ENCODE measurements at regions not wholly inside any gene's neighbourhood (a gene's known extent, or its start where the extent isn't known, plus 50 kb on each side); places are given as distances from the start of the nearest gene placed in this dataset.

- no peak for DNase-seq (ENCODE audit: low spot score)
- no peaks in the 10 kb centered on the region for H3K9me3 Mint-ChIP-seq
These were observed 119.0 kb upstream of the MEF2A start for GRCh38 chr15:99446565-99447496.

DNA sequence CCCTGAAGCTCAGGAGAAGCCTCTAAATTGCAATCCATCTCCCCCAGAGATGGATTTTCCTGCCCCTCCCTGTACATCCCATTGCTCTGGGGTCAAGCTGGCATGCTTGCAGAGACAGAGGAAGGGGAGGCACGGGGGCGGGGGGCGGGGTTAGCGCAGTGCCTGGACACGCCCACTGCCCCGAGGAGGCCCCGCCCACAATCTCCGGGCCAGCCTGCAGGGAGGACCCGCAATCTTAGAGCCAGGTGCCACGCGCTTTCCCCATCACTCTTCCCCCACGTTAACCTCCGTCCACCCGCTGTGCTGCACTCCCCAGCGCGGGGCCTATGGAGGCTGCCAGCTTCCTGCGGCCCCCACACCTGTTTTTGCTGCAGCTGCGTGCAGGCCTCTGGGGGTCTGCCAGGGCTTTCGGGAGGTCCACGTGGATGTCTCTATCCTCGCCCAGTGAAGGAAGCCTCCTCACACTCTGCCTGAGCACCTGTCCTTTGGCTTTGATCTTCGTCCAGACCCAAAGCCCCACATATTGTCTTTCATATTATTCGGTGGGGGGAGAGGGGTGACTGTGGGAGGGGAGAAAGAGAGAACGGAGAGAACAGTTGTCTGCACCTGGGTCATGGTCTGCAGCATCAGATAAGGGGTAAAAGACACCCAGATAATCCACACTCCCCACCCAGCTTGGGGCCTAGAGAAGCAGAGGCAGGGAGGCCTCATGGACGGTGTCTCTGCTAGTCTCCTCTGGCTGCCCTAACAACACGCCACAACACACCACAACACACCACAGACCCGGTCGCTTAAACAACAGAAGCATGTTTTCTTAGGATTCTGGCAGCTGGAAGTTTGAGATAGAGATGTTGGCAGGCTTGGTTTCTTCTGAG lies 118.0 kb upstream of the MEF2A start:
- no peak for TF ChIP-seq SMAD4 (CRISPR knock-in tag; IDR thresholded peaks at IDR 0.05)
- TF ChIP-seq, protein P1, sequence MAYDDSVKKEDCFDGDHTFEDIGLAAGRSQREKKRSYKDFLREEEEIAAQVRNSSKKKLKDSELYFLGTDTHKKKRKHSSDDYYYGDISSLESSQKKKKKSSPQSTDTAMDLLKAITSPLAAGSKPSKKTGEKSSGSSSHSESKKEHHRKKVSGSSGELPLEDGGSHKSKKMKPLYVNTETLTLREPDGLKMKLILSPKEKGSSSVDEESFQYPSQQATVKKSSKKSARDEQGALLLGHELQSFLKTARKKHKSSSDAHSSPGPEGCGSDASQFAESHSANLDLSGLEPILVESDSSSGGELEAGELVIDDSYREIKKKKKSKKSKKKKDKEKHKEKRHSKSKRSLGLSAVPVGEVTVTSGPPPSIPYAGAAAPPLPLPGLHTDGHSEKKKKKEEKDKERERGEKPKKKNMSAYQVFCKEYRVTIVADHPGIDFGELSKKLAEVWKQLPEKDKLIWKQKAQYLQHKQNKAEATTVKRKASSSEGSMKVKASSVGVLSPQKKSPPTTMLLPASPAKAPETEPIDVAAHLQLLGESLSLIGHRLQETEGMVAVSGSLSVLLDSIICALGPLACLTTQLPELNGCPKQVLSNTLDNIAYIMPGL (CRISPR knock-in tag; IDR thresholded peaks at IDR 0.05): no peak
- no peak for TF ChIP-seq MLX (CRISPR knock-in tag; IDR thresholded peaks at IDR 0.05)
- TF ChIP-seq HMGA2 (CRISPR knock-in tag; IDR thresholded peaks at IDR 0.05): no peak
- TF ChIP-seq, protein P2, sequence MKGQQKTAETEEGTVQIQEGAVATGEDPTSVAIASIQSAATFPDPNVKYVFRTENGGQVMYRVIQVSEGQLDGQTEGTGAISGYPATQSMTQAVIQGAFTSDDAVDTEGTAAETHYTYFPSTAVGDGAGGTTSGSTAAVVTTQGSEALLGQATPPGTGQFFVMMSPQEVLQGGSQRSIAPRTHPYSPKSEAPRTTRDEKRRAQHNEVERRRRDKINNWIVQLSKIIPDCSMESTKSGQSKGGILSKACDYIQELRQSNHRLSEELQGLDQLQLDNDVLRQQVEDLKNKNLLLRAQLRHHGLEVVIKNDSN (CRISPR knock-in tag; IDR thresholded peaks at IDR 0.05): no peak
- TF ChIP-seq IRF2 (CRISPR knock-in tag; IDR thresholded peaks at IDR 0.05; ENCODE audit: borderline replicate concordance, low read depth): no peak
- TF ChIP-seq ELF4 (CRISPR knock-in tag; IDR thresholded peaks at IDR 0.05; ENCODE audit: low read depth): no peak
- no peak for TF ChIP-seq PREB (CRISPR knock-in tag; IDR thresholded peaks at IDR 0.05; ENCODE audit: borderline replicate concordance)
- no peak for TF ChIP-seq ZNF671 (CRISPR knock-in tag; IDR thresholded peaks at IDR 0.05)
- no peak for TF ChIP-seq NR2C2 (CRISPR knock-in tag; IDR thresholded peaks at IDR 0.05)
- TF ChIP-seq SMAD3 (CRISPR knock-in tag; IDR thresholded peaks at IDR 0.05; ENCODE audit: borderline replicate concordance): no peak
- TF ChIP-seq, protein P3, sequence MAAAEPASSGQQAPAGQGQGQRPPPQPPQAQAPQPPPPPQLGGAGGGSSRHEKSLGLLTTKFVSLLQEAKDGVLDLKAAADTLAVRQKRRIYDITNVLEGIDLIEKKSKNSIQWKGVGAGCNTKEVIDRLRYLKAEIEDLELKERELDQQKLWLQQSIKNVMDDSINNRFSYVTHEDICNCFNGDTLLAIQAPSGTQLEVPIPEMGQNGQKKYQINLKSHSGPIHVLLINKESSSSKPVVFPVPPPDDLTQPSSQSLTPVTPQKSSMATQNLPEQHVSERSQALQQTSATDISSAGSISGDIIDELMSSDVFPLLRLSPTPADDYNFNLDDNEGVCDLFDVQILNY (CRISPR knock-in tag; IDR thresholded peaks at IDR 0.05): no peak
- TF ChIP-seq CREM (CRISPR knock-in tag; IDR thresholded peaks at IDR 0.05): no peak
- TF ChIP-seq CBFB (CRISPR knock-in tag; IDR thresholded peaks at IDR 0.05; ENCODE audit: low read depth): no peak
- TF ChIP-seq, protein P4, sequence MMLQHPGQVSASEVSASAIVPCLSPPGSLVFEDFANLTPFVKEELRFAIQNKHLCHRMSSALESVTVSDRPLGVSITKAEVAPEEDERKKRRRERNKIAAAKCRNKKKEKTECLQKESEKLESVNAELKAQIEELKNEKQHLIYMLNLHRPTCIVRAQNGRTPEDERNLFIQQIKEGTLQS (CRISPR knock-in tag; conservative IDR thresholded peaks at IDR 0.05): no peak
- TF ChIP-seq TP53 (CRISPR knock-in tag; IDR thresholded peaks at IDR 0.05): no peak
- TF ChIP-seq FOXP1 (CRISPR knock-in tag; IDR thresholded peaks at IDR 0.05; ENCODE audit: borderline replicate concordance): no peak
- no peak for TF ChIP-seq GRHL2 (CRISPR knock-in tag; IDR thresholded peaks at IDR 0.05; ENCODE audit: insufficient replicate concordance, severe bottlenecking)
- TF ChIP-seq, protein P5, sequence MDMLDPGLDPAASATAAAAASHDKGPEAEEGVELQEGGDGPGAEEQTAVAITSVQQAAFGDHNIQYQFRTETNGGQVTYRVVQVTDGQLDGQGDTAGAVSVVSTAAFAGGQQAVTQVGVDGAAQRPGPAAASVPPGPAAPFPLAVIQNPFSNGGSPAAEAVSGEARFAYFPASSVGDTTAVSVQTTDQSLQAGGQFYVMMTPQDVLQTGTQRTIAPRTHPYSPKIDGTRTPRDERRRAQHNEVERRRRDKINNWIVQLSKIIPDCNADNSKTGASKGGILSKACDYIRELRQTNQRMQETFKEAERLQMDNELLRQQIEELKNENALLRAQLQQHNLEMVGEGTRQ (CRISPR knock-in tag; IDR thresholded peaks at IDR 0.05): no peak
- no peak overlapping the region for H3K27ac Mint-ChIP-seq
- peak; percentile 89 for ATAC-seq
- H3K4me3 Mint-ChIP-seq: peak overlapping the region; percentile 34; the same call in 1 of the 2 replicates
- peak; percentile 75 for DNase-seq (ENCODE audit: low spot score)
- peaks cover 14% of the 10 kb centered on the region for H3K4me1 Mint-ChIP-seq
- H3K27me3 Mint-ChIP-seq (ENCODE audit: low read depth): no peaks in the 10 kb centered on the region; the same call in 1 of the 2 replicates
- POLR2A ChIA-PET: no interaction called here
- CTCF ChIA-PET: no interaction called here
- no peaks in the 10 kb centered on the region for H3K36me3 Mint-ChIP-seq
- H3K9me3 Mint-ChIP-seq: no peaks in the 10 kb centered on the region

More at GRCh38 chr15:99446565-99447496, 119.0 kb upstream of the MEF2A start:
- ChIA-PET CTCF (no interaction called here), POLR2A (no interaction called here)
- H3K36me3 Mint-ChIP-seq: no peaks in the 10 kb centered on the region
- no peak overlapping the region for H3K27ac Mint-ChIP-seq
- TF ChIP-seq RORB (CRISPR knock-in tag; IDR thresholded peaks at IDR 0.05): no peak
- TF ChIP-seq, protein P6, sequence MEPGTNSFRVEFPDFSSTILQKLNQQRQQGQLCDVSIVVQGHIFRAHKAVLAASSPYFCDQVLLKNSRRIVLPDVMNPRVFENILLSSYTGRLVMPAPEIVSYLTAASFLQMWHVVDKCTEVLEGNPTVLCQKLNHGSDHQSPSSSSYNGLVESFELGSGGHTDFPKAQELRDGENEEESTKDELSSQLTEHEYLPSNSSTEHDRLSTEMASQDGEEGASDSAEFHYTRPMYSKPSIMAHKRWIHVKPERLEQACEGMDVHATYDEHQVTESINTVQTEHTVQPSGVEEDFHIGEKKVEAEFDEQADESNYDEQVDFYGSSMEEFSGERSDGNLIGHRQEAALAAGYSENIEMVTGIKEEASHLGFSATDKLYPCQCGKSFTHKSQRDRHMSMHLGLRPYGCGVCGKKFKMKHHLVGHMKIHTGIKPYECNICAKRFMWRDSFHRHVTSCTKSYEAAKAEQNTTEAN (CRISPR knock-in tag; IDR thresholded peaks at IDR 0.05): no peak
- H3K4me3 Mint-ChIP-seq: no peak overlapping the region
- ATAC-seq: peak; percentile 24
- H3K4me1 Mint-ChIP-seq: peaks cover 14% of the 10 kb centered on the region
- H3K27me3 Mint-ChIP-seq (ENCODE audit: low read depth): no peaks in the 10 kb centered on the region; the same call in 1 of the 2 replicates

Measured in WTC11 (cell line).